ENCODE measurements at regions not wholly inside any gene's neighbourhood (a gene's known extent, or its start where the extent isn't known, plus 50 kb on each side); places are given as distances from the start of the nearest gene placed in this dataset.

DNA sequence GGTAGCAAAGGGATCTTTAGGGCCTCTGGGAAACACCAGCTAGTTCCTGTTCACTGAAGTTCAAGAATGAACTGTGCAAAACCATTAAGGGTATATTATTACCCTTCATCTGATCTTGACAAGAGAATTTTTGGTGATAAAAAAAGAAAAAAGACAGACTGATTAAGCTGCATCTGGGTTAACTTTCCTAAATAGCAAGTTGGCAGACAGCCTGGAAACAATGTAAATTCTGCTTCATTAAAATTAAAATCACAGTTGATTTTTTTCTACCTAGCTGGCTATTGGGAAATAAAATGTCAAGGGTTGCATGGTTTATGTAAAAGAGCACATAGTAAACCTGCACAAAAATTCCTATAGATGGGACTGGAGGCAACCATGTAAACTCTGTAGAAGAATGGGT lies 126.6 kb upstream of the PRKD1 start:
- H3K9me2 ChIP-seq (ENCODE audit: insufficient read depth): no peaks in the 10 kb centered on the region; the same call in 1 of the 2 replicates
- no peaks in the 10 kb centered on the region for H4K20me1 ChIP-seq (replicated peaks; ENCODE audit: insufficient read depth)
- no peak for ATAC-seq
- no peak overlapping the region for H3K4me2 ChIP-seq
- no peak for DNase-seq (ENCODE audit: low spot score)
- H3K4me3 Mint-ChIP-seq: no peak overlapping the region
- TF ChIP-seq EZH2phosphoT487 (IDR thresholded peaks at IDR 0.05; ENCODE audit: unreplicated experiment): no peak
- no peak for TF ChIP-seq ZNF114 (CRISPR knock-in tag; IDR thresholded peaks at IDR 0.05)
- no peak for TF ChIP-seq STAT1 (IDR thresholded peaks at IDR 0.05; ENCODE audit: unreplicated experiment)
- TF ChIP-seq NANOG (IDR thresholded peaks at IDR 0.05; ENCODE audit: borderline replicate concordance): no peak
- TF ChIP-seq, protein P1, sequence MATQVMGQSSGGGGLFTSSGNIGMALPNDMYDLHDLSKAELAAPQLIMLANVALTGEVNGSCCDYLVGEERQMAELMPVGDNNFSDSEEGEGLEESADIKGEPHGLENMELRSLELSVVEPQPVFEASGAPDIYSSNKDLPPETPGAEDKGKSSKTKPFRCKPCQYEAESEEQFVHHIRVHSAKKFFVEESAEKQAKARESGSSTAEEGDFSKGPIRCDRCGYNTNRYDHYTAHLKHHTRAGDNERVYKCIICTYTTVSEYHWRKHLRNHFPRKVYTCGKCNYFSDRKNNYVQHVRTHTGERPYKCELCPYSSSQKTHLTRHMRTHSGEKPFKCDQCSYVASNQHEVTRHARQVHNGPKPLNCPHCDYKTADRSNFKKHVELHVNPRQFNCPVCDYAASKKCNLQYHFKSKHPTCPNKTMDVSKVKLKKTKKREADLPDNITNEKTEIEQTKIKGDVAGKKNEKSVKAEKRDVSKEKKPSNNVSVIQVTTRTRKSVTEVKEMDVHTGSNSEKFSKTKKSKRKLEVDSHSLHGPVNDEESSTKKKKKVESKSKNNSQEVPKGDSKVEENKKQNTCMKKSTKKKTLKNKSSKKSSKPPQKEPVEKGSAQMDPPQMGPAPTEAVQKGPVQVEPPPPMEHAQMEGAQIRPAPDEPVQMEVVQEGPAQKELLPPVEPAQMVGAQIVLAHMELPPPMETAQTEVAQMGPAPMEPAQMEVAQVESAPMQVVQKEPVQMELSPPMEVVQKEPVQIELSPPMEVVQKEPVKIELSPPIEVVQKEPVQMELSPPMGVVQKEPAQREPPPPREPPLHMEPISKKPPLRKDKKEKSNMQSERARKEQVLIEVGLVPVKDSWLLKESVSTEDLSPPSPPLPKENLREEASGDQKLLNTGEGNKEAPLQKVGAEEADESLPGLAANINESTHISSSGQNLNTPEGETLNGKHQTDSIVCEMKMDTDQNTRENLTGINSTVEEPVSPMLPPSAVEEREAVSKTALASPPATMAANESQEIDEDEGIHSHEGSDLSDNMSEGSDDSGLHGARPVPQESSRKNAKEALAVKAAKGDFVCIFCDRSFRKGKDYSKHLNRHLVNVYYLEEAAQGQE (IDR thresholded peaks at IDR 0.05; ENCODE audit: unreplicated experiment): no peak
- TF ChIP-seq POLR2AphosphoS5 (IDR thresholded peaks at IDR 0.05; ENCODE audit: low read depth): no peak
- no peak for TF ChIP-seq ZNF331 (CRISPR knock-in tag; IDR thresholded peaks at IDR 0.05; ENCODE audit: low read depth)
- no peak overlapping the region for H3K27ac Mint-ChIP-seq
- H3K4me3 ChIP-seq: no peak overlapping the region
- H3K4me1 Mint-ChIP-seq: no peaks in the 10 kb centered on the region
- no peak overlapping the region for H3K27ac ChIP-seq (ENCODE audit: low read depth)
- no peaks in the 10 kb centered on the region for H3F3A ChIP-seq (replicated peaks; ENCODE audit: low read depth)
- H3K79me2 ChIP-seq (replicated peaks; ENCODE audit: insufficient read depth): no peaks in the 10 kb centered on the region
- H3K27me3 ChIP-seq (ENCODE audit: insufficient read depth): no peaks in the 10 kb centered on the region
- H3K27me3 Mint-ChIP-seq (ENCODE audit: insufficient read depth, low read depth, poor library complexity): no peaks in the 10 kb centered on the region
- no peak overlapping the region for H2AFZ ChIP-seq
- peaks cover 6% of the 10 kb centered on the region; the same call in 2 of the 3 replicates for H3K9me3 Mint-ChIP-seq
- no peaks in the 10 kb centered on the region for H3K4me1 ChIP-seq (ENCODE audit: insufficient read depth)
- no peaks in the 10 kb centered on the region for H3K36me3 ChIP-seq (ENCODE audit: insufficient read depth)
- no peaks in the 10 kb centered on the region for H3K36me3 Mint-ChIP-seq (ENCODE audit: low read depth)

DNA sequence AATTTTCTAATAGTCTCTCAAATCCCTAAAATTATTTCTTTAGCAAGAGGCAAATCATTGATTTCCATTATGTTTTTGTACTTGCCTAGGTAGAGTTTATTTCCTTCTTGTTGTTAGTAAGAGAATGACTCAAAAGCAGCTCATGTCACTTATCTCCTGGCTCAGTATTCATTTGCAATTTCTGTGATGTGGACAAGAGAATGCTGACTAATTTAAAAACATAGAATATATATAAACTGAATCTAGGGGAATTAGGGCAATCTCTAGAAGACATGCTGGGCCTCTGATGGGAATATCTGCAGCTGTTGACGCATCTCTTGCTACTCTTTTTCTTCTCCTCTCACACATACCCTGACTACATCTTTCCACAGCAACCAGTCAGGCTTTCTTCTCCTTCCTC lies 130.8 kb upstream of the PRKD1 start:
- TF ChIP-seq, protein P2, sequence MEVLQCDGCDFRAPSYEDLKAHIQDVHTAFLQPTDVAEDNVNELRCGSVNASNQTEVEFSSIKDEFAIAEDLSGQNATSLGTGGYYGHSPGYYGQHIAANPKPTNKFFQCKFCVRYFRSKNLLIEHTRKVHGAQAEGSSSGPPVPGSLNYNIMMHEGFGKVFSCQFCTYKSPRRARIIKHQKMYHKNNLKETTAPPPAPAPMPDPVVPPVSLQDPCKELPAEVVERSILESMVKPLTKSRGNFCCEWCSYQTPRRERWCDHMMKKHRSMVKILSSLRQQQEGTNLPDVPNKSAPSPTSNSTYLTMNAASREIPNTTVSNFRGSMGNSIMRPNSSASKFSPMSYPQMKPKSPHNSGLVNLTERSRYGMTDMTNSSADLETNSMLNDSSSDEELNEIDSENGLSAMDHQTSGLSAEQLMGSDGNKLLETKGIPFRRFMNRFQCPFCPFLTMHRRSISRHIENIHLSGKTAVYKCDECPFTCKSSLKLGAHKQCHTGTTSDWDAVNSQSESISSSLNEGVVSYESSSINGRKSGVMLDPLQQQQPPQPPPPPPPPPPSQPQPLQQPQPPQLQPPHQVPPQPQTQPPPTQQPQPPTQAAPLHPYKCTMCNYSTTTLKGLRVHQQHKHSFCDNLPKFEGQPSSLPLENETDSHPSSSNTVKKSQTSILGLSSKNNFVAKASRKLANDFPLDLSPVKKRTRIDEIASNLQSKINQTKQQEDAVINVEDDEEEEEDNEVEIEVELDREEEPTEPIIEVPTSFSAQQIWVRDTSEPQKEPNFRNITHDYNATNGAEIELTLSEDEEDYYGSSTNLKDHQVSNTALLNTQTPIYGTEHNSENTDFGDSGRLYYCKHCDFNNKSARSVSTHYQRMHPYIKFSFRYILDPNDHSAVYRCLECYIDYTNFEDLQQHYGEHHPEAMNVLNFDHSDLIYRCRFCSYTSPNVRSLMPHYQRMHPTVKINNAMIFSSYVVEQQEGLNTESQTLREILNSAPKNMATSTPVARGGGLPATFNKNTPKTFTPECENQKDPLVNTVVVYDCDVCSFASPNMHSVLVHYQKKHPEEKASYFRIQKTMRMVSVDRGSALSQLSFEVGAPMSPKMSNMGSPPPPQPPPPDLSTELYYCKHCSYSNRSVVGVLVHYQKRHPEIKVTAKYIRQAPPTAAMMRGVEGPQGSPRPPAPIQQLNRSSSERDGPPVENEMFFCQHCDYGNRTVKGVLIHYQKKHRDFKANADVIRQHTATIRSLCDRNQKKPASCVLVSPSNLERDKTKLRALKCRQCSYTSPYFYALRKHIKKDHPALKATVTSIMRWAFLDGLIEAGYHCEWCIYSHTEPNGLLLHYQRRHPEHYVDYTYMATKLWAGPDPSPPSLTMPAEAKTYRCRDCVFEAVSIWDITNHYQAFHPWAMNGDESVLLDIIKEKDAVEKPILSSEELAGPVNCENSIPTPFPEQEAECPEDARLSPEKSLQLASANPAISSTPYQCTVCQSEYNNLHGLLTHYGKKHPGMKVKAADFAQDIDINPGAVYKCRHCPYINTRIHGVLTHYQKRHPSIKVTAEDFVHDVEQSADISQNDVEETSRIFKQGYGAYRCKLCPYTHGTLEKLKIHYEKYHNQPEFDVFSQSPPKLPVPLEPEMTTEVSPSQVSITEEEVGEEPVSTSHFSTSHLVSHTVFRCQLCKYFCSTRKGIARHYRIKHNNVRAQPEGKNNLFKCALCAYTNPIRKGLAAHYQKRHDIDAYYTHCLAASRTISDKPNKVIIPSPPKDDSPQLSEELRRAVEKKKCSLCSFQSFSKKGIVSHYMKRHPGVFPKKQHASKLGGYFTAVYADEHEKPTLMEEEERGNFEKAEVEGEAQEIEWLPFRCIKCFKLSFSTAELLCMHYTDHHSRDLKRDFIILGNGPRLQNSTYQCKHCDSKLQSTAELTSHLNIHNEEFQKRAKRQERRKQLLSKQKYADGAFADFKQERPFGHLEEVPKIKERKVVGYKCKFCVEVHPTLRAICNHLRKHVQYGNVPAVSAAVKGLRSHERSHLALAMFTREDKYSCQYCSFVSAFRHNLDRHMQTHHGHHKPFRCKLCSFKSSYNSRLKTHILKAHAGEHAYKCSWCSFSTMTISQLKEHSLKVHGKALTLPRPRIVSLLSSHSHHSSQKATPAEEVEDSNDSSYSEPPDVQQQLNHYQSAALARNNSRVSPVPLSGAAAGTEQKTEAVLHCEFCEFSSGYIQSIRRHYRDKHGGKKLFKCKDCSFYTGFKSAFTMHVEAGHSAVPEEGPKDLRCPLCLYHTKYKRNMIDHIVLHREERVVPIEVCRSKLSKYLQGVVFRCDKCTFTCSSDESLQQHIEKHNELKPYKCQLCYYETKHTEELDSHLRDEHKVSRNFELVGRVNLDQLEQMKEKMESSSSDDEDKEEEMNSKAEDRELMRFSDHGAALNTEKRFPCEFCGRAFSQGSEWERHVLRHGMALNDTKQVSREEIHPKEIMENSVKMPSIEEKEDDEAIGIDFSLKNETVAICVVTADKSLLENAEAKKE (CRISPR knock-in tag; IDR thresholded peaks at IDR 0.05): no peak
- TF ChIP-seq STAT1 (IDR thresholded peaks at IDR 0.05; ENCODE audit: unreplicated experiment): no peak
- Histone ChIP-seq H3K36me3 (ENCODE audit: insufficient read depth) (no peaks in the 10 kb centered on the region), H3K9me2 (ENCODE audit: insufficient read depth) (no peaks in the 10 kb centered on the region), H3F3A (replicated peaks; ENCODE audit: low read depth) (no peaks in the 10 kb centered on the region), H3K27me3 (ENCODE audit: insufficient read depth) (no peaks in the 10 kb centered on the region), H3K79me2 (replicated peaks; ENCODE audit: insufficient read depth) (no peaks in the 10 kb centered on the region), H3K27ac (ENCODE audit: low read depth) (no peak overlapping the region), H3K4me1 (ENCODE audit: insufficient read depth) (no peaks in the 10 kb centered on the region), H3K4me2 (no peak overlapping the region), H4K20me1 (replicated peaks; ENCODE audit: insufficient read depth) (no peaks in the 10 kb centered on the region), H3K4me3 (no peak overlapping the region), H2AFZ (no peak overlapping the region)
- Mint-ChIP-seq H3K4me3 (no peak overlapping the region), H3K27me3 (ENCODE audit: insufficient read depth, low read depth, poor library complexity) (no peaks in the 10 kb centered on the region), H3K9me3 (peaks cover 6% of the 10 kb centered on the region; the same call in 2 of the 3 replicates), H3K36me3 (ENCODE audit: low read depth) (no peaks in the 10 kb centered on the region), H3K4me1 (no peaks in the 10 kb centered on the region), H3K27ac (no peak overlapping the region)
- ATAC-seq (no peak), DNase-seq (ENCODE audit: low spot score) (no peak)

Measured in GM23338 (cell line).